Dendritic cell treated with granulocyte-macrophage colony-stimulating factor and Interleukin-4, amounts not matched to agents 40 ng/mL and 50 ng/mL, for 4 days (primary cell): ENCODE measurements at regions not wholly inside any gene's neighbourhood (a gene's known extent, or its start where the extent isn't known, plus 50 kb on each side); places are given as distances from the start of the nearest gene placed in this dataset.

Experiments
- H3K27ac Mint-ChIP-seq: one replicate; pipeline ENCODE4 v1.8.0; 2022; ENCODE audit warnings: mild to moderate bottlenecking, mixed read lengths
- H3K27me3 Mint-ChIP-seq: one replicate; pipeline ENCODE4 v1.8.0; 2022; ENCODE audit warnings: mild to moderate bottlenecking, mixed read lengths
- H3K36me3 Mint-ChIP-seq: one replicate; pipeline ENCODE4 v1.8.0; 2022; ENCODE audit warnings: low read depth, mixed read lengths
- H3K4me1 Mint-ChIP-seq: one replicate; pipeline ENCODE4 v1.8.0; 2022; ENCODE audit warnings: low read depth, mixed read lengths
- H3K4me3 Mint-ChIP-seq: one replicate; pipeline ENCODE4 v1.8.0; 2022; ENCODE audit warnings: mild to moderate bottlenecking, moderate library complexity, mixed read lengths
- H3K9me3 Mint-ChIP-seq: one replicate; pipeline ENCODE4 v1.8.0; 2022; ENCODE audit warnings: mixed read lengths
- intact Hi-C: fragments of 100-400 bp; cut with micrococcal nuclease; formaldehyde crosslinking; loops from one replicate; pipeline ENCODE4 v1.15.0; 2022

GRCh38 chr11:92332986-92333385, 108.4 kb downstream of the FAT3 start:
- no peaks in the 10 kb centered on the region for H3K36me3 Mint-ChIP-seq
- H3K4me1 Mint-ChIP-seq: no peaks in the 10 kb centered on the region
- H3K27ac Mint-ChIP-seq: no peak overlapping the region
- no peak overlapping the region for H3K4me3 Mint-ChIP-seq
- H3K27me3 Mint-ChIP-seq: no peaks in the 10 kb centered on the region
- intact Hi-C loops: no loop called here
- no peaks in the 10 kb centered on the region for H3K9me3 Mint-ChIP-seq

DNA sequence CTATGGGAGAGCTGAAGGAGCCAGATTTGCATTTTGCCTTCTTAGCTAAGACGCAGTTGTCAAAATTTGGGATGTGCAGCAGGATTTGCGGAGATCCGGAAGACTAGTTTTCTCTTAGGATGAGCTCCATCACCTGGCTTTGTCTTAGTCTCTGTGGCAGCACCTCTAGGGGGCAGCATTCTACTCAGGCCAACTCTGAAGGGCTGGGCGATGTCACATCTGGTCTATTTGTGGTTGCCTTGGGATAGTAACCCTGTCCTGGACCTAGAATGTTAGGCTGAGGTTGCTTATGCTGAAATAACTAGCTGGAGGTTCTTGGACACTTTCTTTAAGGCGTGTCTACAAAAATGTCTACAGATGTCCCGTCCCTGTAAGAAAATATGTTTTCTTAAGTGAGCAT, 116.2 kb downstream of the FAT3 start:
- no peaks in the 10 kb centered on the region for H3K36me3 Mint-ChIP-seq
- no peaks in the 10 kb centered on the region for H3K4me1 Mint-ChIP-seq
- intact Hi-C loops: no loop called here
- no peak overlapping the region for H3K4me3 Mint-ChIP-seq
- no peak overlapping the region for H3K27ac Mint-ChIP-seq
- no peaks in the 10 kb centered on the region for H3K27me3 Mint-ChIP-seq
- no peaks in the 10 kb centered on the region for H3K9me3 Mint-ChIP-seq

DNA sequence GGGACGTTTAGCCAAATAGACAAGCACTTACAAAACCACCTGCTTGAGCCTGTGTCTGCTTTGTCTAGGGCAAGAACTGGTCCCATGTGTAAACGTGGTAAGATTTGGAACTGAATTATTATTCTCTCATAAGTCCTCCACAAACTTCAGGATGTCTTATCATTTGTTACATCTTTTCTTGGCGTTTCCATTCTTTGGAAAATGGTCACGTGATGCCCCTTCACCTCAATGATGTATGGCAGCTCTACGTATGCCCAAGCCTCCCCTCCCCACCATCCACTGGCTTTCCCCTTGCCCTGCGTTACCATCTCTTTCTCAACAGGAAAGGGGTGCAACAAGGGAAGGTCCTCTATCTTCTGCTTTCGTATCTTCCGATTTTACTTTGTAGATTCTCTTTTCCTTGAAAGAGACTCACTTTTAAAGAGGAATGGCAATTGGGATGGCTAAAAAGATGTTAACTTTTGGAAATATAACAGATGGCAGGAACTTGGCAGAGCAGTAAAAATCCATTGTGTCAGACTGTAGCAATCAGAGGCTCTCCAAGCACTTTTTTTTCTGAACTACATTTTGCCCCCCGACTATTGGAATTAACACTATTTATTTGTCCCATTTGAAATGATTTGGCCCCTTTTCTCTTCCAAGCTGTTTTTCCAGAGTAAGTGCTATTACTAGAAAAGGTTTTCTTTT, 117.6 kb downstream of the FAT3 start:
- Mint-ChIP-seq H3K4me3 (no peak overlapping the region), H3K36me3 (no peaks in the 10 kb centered on the region), H3K27ac (no peak overlapping the region), H3K27me3 (no peaks in the 10 kb centered on the region), H3K4me1 (no peaks in the 10 kb centered on the region), H3K9me3 (no peaks in the 10 kb centered on the region)
- intact Hi-C loops: no loop called here

- Mint-ChIP-seq H3K4me1 (no peaks in the 10 kb centered on the region), H3K9me3 (no peaks in the 10 kb centered on the region), H3K27ac (no peak overlapping the region), H3K36me3 (no peaks in the 10 kb centered on the region), H3K4me3 (no peak overlapping the region), H3K27me3 (no peaks in the 10 kb centered on the region)
- intact Hi-C loops: no loop called here
Observed at GRCh38 chr11:92342886-92343285, 118.3 kb downstream of the FAT3 start.

GRCh38 chr11:92346220-92346619, 121.6 kb downstream of the FAT3 start:
- no peaks in the 10 kb centered on the region for H3K9me3 Mint-ChIP-seq
- H3K27me3 Mint-ChIP-seq: no peaks in the 10 kb centered on the region
- no peaks in the 10 kb centered on the region for H3K4me1 Mint-ChIP-seq
- no peak overlapping the region for H3K27ac Mint-ChIP-seq
- no peak overlapping the region for H3K4me3 Mint-ChIP-seq
- intact Hi-C loops: no loop called here
- no peaks in the 10 kb centered on the region for H3K36me3 Mint-ChIP-seq

DNA sequence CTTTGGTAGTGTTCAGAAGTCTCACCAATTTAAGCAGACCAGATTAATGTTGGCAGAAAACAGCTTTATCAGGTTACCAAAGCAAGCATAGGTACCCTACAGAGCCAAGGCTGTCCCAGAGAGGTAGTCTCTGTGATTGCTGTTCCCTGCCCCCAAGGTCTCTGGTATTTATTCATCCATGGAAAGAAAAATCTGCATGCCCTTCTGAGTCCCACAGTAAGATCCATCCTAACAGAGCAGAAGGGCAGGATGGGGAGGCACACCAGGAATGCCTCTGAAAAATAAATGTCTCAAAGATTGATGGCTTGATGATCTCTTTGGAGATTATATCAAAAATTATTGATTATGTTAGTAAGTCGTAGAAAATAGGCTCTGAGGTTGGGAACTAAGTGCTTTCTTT, 122.8 kb downstream of the FAT3 start:
- Mint-ChIP-seq H3K9me3 (no peaks in the 10 kb centered on the region), H3K27me3 (no peaks in the 10 kb centered on the region), H3K4me3 (no peak overlapping the region), H3K36me3 (no peaks in the 10 kb centered on the region), H3K4me1 (no peaks in the 10 kb centered on the region), H3K27ac (no peak overlapping the region)
- intact Hi-C loops: no loop called here

- Mint-ChIP-seq H3K27ac (no peak overlapping the region), H3K27me3 (no peaks in the 10 kb centered on the region), H3K9me3 (no peaks in the 10 kb centered on the region), H3K36me3 (no peaks in the 10 kb centered on the region), H3K4me3 (no peak overlapping the region), H3K4me1 (no peaks in the 10 kb centered on the region)
- intact Hi-C loops: no loop called here
Observed at GRCh38 chr11:92349486-92350156, 125.0 kb downstream of the FAT3 start.

- Mint-ChIP-seq H3K4me3 (no peak overlapping the region), H3K4me1 (no peaks in the 10 kb centered on the region), H3K27ac (no peak overlapping the region), H3K9me3 (no peaks in the 10 kb centered on the region), H3K27me3 (no peaks in the 10 kb centered on the region), H3K36me3 (no peaks in the 10 kb centered on the region)
- intact Hi-C loops: no loop called here
Observed at GRCh38 chr11:92357344-92357743, 132.7 kb downstream of the FAT3 start.

DNA sequence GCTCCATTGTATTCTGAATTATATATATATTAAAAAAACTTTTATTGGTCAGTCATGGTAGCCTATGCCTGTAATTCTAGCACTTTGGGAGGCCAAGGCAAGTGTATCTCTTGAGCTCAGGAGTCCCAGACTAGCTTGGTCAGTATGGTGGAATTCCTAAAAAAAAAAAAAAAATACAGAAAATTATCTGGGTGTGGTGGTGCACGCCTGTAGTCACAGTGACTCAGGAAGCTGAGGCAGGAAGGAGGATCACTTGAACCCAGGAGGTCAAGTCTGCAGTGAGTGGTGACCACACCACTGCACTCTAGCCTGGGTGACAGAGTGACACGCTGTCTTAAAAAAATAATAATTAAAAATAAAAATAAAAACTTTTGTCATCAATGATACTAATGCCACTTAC, 133.2 kb downstream of the FAT3 start:
- no peak overlapping the region for H3K4me3 Mint-ChIP-seq
- no peaks in the 10 kb centered on the region for H3K9me3 Mint-ChIP-seq
- H3K4me1 Mint-ChIP-seq: no peaks in the 10 kb centered on the region
- H3K27ac Mint-ChIP-seq: no peak overlapping the region
- intact Hi-C loops: no loop called here
- H3K36me3 Mint-ChIP-seq: no peaks in the 10 kb centered on the region
- H3K27me3 Mint-ChIP-seq: no peaks in the 10 kb centered on the region

DNA sequence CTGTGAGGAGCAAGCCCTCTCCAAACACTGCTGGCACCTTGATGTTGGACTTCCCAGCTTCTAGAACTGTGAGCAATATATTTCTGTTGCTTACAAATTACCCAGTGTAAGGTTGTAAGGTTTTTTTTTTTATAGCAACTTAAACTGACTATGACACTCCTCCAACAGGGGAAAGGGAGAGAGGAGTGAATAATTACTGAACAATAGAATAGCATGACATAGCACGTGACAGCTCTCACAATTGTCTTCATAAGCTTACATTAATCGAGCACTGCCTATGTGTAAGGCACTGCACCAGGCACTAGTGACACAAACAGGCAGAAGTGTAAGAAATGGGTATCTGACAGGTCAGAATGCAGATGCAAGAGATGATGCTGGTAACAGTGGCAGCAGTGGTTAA, 136.9 kb downstream of the FAT3 start:
- H3K27me3 Mint-ChIP-seq: no peaks in the 10 kb centered on the region
- H3K36me3 Mint-ChIP-seq: no peaks in the 10 kb centered on the region
- no peaks in the 10 kb centered on the region for H3K4me1 Mint-ChIP-seq
- no peaks in the 10 kb centered on the region for H3K9me3 Mint-ChIP-seq
- intact Hi-C loops: no loop called here
- no peak overlapping the region for H3K27ac Mint-ChIP-seq
- no peak overlapping the region for H3K4me3 Mint-ChIP-seq

DNA sequence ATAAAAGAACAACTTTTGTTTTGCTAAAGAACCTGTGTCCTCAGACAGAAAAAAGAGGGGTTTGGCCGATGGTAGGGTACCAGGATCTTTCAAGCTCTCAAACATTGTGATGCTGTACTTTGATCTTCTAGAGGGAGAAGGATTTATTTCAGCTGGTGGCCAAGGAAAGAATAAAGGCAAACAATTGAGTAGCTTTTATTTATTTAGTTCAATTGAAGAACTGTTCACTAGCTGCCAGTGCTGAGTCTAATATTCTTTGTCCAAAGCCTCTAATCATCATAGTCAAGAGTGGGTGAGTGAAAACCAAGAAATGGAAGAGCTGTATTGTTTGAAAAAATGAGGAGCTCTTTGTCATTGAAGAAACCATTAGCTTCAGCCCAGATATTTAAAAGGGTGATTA, 138.4 kb downstream of the FAT3 start:
- no peaks in the 10 kb centered on the region for H3K4me1 Mint-ChIP-seq
- H3K27ac Mint-ChIP-seq: no peak overlapping the region
- no peaks in the 10 kb centered on the region for H3K36me3 Mint-ChIP-seq
- no peaks in the 10 kb centered on the region for H3K27me3 Mint-ChIP-seq
- intact Hi-C loops: no loop called here
- H3K4me3 Mint-ChIP-seq: no peak overlapping the region
- H3K9me3 Mint-ChIP-seq: no peaks in the 10 kb centered on the region

DNA sequence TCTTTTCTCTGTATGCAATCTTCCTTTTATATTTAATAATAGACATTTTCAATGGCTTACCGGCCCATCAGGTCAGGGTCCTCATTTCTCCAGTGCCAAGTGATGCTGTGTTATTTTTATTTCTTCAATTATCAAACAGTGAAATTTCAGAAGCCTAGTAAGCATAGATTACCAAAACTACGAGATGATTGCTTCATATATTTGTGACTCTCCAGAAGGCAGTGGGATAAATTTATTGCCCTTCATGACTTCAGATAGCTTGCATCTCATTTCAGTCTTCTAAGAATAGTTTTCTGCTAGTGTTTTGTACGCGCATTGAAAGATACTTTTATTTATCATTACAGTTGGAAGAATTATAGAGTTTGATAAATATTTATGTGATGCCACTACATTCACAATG, 139.6 kb downstream of the FAT3 start:
- H3K36me3 Mint-ChIP-seq: no peaks in the 10 kb centered on the region
- intact Hi-C loops: no loop called here
- H3K9me3 Mint-ChIP-seq: no peaks in the 10 kb centered on the region
- H3K27ac Mint-ChIP-seq: no peak overlapping the region
- H3K27me3 Mint-ChIP-seq: no peaks in the 10 kb centered on the region
- H3K4me1 Mint-ChIP-seq: no peaks in the 10 kb centered on the region
- no peak overlapping the region for H3K4me3 Mint-ChIP-seq

DNA sequence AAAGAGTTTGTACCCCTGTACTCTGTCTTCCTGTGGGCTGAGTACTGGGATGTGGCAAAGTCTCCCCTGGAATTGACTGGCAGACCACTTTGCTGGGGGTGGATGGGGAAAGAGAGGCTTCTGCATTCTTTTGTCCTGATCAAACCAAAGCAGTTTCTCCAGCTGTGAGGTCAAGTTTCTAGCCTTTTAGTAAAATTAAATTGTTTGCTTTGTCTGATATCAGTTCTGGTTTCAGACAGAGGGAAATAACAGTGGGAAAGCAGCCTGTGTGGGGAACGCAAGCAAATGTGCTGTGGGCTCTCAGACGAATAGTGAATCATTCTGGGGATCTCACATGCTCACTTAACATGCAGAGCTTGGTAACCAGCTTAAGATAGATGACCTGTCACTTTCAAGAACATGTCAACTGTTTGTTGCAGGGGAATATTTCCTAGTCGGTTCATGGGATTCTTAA, 151.6 kb downstream of the FAT3 start:
- Mint-ChIP-seq H3K27me3 (no peaks in the 10 kb centered on the region), H3K4me1 (no peaks in the 10 kb centered on the region), H3K27ac (no peak overlapping the region), H3K9me3 (peaks cover 9% of the 10 kb centered on the region), H3K4me3 (no peak overlapping the region), H3K36me3 (no peaks in the 10 kb centered on the region)
- intact Hi-C loops: no loop called here

DNA sequence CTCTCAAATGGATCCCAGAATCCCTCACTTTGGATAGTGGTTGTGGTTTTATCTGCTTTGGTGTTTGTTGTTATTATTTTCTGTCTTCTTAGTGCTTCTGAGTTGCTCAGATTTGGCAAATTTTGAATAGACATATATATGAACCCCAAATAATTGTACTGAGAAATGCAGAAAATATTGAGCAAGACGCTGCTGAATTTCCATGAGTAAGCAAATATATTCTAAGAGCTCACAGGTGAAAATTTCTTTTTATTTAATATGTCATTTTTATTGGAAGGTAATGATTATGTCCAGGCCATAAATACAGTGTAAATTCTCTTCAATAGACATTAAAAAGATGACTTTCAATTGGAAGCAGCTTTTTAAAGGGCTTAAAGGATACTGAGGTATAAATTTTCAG, 152.1 kb downstream of the FAT3 start:
- Mint-ChIP-seq H3K36me3 (no peaks in the 10 kb centered on the region), H3K27me3 (no peaks in the 10 kb centered on the region), H3K4me1 (no peaks in the 10 kb centered on the region), H3K9me3 (peaks cover 9% of the 10 kb centered on the region), H3K27ac (no peak overlapping the region), H3K4me3 (no peak overlapping the region)
- intact Hi-C loops: no loop called here

DNA sequence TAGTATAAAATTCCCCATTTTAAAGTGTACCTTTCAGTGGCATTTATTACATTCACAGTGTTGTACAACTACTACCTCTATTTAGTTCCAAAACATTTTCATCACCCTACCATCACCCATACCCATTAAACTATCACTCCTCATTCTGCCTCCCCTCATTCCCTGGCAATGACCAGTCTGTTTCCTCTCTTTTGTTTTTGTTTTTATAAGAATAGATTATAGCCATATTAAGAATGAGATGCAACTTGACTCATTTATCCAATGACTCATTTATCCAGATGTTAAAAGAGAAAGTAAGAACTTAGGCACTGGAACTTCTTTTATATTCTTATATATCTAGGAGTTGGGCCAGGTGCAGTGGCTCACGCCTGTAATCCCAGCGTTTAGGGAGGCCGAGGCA, 156.3 kb downstream of the FAT3 start:
- Mint-ChIP-seq H3K27ac (no peak overlapping the region), H3K36me3 (no peaks in the 10 kb centered on the region), H3K9me3 (peaks cover 9% of the 10 kb centered on the region), H3K27me3 (no peaks in the 10 kb centered on the region), H3K4me3 (no peak overlapping the region), H3K4me1 (no peaks in the 10 kb centered on the region)
- intact Hi-C loops: no loop called here
